ENCODE measurements at regions not wholly inside any gene's neighbourhood (a gene's known extent, or its start where the extent isn't known, plus 50 kb on each side); places are given as distances from the start of the nearest gene placed in this dataset.
"Not testable (repeated sequence)": the region's sequence is repeated elsewhere in the genome, so short reads cannot be mapped to it uniquely, and the experiment has no call there.

DNA sequence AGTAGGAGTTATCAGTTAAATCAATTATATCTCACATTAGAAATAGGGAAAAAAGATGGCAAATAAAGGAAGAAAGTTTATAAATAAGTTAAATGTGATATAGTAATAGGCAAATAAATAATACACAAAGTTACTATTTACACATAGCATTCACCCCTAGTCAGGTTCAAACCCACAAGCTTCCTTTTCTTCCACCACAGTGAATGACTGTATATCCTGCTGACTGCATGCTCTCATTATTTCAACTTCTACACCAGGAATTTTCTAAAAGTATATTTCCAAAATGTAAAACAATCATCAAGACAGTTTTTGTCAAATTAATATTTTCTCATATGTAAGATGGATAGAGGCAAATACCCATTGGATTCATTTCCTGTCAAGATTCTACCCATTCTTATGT, 548.6 kb upstream of the SLITRK5 start:
- DNase-seq: no peak

DNA sequence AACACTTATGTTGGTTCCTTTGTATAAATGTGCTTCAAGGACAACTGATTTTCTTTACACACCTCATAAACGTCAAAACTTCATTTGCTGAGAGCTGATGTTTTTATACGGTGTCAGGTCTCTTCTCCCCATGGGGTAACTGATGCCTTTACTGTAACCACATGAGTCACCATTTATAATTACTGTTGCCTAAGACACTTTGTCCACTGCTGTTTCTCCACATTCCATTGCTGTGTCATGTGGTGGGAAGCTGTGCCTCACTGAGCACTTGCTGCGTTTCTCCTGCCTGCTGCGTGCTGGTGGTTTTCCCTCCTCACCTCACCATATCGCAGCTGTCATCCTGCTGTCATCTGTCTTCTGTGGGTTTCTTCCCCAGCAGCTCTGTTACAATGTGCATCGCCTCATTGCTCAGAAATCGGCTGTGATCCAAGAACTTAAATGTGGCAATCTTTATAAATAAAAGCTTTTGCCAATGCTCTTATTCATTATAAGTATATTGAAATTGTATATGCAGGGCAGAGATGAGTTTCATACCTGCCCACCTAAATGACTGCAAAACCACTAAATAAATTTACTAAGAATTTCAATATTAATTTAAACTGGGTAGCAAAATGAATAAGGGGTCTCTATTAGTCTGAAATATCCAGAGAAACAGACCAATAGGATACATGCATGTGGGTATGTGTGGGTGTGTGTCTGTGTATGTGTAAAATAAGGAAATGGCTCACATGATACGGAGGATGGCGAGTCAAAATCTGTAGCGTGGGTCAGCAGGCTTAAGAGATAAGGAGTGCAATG, 547.0 kb upstream of the SLITRK5 start:
- no peak for DNase-seq

DNA sequence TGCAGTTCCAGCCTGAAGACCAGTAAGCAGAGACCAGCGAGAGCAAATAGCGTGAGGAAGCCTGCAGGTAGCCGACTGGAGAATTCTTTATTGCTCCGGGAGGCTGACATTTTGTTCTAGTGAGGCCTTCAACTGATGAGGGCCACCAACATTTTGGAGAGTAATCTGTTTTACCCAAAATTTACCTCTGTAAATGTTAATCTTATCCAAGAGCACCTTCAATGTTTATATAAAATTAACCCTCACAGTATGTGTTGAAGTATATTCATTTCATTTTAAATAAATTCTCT, 546.4 kb upstream of the SLITRK5 start:
- DNase-seq: no peak

DNA sequence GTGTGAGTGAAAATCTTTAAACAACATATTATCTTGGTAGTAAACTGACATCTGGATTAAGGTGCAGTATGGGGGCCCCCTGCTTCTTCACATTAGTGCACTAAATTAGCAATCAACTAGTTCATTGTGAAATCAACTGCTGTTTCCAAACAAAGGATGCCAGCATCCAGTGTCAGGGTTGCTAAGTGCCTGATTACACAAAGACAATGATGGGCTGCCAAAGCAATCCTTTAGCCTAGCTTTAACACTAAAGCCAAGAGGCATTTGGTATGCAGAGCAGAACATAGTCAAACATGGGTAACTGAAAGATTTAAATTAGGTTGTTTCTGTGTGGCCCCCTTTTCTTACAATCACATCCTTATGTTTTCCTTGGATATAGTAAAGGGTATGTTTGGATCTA, 543.1 kb upstream of the SLITRK5 start:
- DNase-seq: no peak

DNA sequence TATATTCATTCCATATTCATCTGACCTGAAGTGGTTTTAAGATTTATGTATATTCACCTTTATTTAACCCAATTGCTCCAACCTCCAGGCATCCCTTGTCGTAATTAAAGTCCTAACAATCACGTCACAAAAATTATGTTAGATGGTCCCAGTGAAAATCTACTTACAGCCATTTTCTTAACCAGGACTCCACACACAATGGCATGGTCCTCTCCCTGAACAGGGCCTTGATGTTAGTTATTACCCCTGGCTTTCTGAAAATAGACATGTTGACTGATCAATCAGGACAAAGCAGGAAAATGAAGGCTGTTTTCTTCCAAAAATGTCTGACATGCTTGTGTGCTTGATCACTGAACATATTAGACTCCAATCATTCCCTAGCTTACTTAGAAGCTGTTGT, 542.7 kb upstream of the SLITRK5 start:
- DNase-seq: no peak

DNA sequence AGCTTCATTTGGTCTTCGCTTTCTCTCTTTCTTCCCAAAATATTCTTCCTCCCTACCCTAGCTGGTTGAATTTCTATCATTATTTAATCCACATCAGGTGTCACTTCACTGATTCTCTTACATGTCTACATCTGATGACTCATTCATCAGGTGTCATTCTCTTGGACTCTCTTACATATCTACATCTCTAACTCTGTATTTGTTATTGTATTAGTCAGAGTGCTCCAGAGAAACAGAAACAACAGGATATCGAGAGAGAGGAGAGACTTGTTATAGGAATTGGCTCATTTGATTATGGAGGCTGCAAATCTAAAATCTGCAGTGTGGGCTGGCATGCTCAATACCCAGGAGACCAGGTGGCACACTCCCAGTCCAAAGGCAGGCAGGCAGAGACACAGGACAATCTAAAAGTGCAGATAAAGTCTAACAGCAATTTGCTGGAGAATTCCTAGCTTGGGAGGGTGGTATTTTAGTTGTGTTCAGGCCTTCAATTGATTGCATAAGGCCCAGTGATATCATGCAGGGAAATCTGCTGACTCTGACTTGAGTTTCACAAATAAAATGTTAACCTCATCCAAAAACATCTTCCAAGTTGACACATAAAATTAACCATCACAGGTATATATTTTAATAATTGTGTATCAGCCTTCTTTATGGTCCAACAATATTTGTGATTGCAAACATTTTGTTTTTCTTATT, 541.4 kb upstream of the SLITRK5 start:
- DNase-seq: no peak

DNA sequence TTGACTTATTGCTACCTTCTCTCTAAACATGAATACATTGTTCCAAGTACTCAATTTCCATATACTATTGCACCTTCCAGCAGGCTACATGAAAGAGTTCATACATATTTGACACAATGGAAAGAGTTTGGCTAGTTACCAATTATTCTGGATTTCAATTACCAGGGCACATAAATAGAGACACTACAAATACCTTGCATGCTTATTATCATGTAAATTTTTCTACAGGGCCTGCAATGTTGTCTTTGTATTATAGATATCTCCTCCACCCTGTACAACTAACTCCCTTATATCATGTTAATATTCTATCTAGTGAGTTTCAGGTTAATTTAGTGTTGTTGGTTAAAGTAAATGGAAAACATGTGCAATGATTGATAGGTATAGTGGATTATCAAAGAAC, 540.7 kb upstream of the SLITRK5 start:
- DNase-seq: no peak

DNA sequence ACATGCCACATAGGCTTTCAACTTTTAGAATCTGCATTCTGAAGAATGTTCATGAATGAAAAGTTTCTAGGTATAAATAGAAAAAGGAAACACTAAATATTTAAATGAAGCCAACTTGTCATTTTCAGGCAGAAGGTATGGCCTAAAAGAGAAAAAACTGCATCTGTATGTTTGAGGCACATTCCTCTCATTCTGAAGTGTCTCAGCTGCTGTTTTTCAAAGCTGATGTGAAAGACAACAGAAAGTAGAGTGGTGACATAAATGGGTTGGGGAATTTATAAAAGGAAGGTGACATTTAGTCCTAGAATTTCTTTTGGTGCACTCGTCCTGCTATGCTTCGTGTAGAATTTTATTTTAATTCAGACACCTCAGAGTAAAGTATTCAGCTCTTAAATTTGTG, 539.6 kb upstream of the SLITRK5 start:
- no peak for DNase-seq

DNA sequence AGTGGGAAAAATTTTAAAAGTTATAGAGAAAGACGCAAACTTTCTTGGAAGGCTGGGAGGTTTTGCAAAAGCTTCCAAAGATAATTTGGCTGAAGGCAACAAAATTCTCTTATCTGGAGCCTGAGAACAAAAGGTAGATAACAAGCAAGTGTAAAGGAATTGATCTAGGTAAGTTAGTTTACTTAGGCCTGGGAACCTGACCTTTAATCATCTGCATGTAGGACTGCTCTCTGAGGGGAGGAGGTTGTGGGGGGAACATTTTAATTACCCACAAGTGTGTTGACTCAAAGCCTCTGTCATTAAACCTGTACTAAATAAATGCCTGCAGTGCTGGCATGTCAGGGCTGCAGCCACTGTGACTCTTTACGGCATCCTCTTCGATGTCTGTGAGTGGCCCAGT, 532.3 kb upstream of the SLITRK5 start:
- no peak for DNase-seq

DNA sequence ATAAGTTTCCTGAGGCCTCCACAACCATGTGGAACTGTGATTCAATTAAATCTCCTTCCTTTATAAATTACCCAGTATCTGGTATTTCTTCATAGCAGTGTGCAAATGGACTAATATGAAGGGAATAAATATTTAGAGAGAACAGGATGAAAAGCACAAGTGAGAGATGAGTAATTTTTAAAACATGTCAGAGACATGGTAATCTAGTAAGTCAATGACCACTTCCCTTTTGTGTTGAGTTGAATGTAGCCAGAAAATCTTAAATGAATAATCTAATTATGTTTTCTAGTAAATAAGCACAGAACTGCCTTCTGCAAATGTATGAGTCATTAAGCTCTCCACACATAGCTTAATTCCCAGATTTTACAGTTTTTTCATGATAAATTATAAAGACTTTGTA, 524.1 kb upstream of the SLITRK5 start:
- no peak for DNase-seq

DNA sequence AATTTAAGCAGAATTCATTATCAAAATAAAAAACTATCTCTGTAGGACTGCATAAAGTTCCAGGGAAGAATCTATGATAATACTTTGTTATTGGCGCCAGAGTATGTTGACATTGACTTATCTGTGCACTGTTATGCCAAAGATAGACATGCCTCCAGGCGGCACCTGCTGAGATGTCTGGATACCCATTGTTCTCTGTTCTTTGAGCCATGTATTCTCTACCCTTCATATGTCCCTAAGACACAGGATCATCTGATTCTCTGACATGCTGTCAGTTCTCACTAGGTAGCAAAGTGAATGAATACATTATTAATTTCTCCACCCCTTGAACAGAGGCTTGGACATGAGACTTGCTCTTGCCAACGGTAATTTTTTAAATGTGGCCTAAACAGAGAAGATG, 517.8 kb upstream of the SLITRK5 start:
- no peak for DNase-seq

DNA sequence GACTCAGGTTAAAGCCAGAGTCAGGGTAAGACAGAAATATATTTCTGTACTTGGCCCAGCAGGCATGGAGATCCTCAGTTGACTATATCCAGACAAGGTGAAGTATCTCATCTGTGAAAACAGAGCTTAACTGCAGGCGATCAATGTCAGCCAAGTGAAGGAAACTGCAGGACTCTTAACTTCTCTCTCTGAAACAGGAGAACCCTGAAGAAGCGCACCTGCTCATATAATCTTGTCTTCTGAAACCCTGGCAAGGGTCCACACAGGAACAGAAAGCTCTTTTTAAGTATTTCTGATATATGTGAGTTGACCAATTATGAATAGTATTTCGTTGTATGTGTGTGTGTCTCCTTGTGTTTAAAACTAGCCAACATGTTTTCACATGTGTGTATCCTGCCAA, 504.8 kb upstream of the SLITRK5 start:
- DNase-seq: no peak

DNA sequence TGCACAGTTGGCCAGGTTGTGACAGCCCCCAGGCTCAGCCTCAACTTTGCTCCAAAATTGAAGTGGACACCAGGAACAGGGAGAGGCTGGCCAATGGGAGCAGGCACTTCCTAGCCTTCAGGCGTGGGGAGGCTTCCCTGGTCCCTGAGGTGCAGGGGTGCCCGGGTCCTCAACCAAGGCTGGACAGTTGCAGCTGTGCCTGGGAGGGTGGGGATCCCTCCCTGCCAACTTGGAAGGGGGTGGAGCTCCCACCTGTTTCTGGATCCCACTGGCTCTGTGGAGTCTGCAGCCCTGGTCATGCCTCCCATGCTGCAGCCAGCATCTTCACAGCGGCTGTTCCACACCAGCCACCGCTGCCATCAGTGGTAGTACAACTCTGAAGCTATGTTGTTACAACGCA, 502.8 kb upstream of the SLITRK5 start:
- DNase-seq: no peak

DNA sequence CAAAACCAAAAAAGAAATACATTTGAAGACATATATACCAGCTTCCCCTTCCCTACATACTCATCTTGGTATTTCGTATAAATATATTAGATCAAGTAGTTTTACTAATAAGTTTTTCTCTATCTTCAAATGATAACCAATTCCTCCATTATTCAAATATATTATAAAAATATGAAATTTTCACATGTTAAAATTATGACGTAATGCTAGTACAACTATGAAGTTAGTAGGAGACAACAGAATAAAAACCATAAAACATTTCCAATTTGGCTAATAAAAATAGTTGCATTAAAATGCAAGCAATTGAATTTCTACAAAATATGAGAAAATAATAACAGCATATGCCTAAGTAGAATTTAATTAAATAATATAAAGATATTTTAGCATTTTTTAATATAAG, 501.8 kb upstream of the SLITRK5 start:
- DNase-seq: no peak

DNA sequence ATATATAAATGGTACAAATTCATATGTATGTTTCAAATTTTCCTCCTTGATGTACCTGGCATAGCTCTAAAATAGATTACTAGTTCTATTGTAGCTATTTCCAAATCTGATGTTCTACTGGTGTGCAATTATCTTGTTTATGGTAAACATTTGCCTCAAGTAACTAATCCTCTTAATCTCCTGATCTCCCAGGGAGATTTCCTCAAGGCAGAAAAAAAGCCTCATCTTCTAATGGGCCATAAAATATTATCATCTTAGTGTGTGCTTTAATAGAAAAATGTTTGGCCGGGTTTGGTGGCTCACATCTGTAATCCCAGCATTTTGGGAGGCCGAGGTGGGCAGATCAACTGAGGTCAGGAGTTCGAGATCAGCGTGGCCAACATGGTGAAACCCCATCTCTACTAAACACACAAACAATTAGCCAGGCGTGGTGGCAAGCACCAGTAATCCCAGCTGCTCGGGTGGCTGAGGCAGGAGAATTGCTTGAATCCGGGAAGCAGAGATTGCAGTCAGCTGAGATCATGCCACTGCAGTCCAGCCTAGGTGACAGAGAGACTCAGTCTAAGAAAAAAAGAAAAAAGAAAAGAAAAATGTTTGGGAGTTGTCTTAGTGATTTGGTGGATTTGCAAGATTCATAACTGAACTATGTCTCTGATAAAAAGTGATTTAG, 498.9 kb upstream of the SLITRK5 start:
- no peak for DNase-seq

DNA sequence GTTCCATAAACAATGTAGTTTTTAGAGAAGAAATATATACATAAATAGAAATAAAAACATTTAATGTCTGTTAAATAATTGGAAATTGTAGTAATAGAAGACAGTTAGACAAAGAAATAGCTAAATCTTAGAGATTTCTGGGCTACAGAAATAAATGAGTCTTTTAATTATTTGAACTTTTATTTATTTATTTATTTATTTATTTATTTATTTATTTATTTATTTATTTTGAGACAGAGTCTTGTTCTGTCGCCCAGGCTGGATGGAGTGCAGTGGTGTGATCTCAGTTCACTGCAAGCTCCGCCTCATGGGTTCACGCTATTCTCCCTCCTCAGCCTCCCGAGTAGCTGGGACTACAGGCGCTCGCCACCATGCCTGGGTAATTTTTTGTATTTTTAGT, 486.0 kb upstream of the SLITRK5 start:
- not testable (repeated sequence) for DNase-seq

DNA sequence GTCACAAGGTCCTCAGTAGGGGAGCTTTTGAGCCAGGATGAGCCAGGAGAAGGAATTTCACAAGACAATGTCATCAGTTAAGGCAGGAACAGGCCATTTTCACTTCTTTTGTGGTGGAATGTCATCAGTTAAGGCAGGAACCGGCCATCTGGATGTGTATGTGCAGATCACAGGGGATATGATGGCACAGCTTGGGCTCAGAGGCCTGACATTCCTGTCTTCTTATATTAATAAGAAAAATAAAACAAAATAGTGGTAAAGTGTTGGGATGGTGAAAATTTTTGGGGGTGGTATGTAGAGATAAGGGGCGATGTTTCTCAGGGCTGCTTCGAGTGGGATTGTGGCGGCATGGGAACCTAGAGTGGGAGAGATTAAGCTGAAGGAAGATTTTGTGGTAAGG, 484.5 kb upstream of the SLITRK5 start:
- DNase-seq: not testable (repeated sequence)

DNA sequence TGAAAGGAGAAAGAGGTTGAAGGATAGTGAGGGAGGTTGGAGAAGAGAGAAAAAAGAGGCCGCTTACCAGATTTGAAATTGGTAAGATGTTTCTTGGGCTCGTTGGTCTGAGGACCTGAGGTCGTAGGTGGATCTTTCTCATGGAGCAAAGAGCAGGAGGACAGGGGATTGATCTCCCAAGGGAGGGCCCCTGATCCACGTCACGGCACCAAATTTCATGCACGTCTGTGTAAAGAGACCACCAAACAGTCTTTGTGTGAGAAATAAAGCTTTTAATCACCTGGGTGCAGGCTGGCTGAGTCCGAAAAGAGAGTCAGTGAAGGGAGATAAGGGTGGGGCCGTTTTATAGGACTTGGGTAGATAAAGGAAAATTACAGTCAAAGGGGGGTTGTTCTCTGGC, 479.7 kb upstream of the SLITRK5 start:
- DNase-seq: not testable (repeated sequence)

DNA sequence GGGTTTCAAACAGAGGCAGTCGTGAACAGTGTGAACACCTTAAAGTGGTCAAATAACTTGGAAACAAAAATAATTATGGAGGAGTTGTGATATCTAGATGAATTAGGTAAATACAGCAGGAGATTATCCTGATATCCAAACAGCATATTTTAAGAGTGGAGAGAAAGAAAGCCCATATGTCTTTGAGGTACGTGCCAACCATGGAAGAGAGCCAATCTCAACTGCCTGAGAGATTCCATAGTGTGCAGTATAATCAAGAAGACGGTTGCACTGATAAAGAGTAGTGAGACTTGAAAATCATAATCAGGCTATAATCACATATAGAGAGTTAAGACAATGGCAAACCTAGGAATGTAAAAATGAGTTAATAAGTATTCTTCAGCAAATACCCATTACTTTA, 472.8 kb upstream of the SLITRK5 start:
- no peak for DNase-seq

DNA sequence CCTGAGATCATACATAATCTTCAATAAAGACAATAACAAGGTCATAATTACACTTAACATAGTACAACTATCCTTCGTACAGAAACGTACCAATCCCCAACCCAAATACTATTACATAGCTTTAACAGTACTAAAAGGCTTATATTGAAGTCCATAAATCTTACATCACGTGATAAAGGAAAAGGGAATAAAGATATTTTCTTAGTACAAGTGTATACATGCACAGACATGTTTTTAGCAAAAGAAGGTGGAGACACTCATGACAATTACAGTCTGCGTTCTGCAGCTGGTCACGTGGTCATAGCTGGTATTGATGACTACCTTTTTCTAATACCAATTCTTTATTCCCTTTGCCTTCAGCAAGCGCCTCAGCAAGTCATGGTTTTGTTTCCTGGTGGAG, 464.5 kb upstream of the SLITRK5 start:
- no peak for DNase-seq

DNA sequence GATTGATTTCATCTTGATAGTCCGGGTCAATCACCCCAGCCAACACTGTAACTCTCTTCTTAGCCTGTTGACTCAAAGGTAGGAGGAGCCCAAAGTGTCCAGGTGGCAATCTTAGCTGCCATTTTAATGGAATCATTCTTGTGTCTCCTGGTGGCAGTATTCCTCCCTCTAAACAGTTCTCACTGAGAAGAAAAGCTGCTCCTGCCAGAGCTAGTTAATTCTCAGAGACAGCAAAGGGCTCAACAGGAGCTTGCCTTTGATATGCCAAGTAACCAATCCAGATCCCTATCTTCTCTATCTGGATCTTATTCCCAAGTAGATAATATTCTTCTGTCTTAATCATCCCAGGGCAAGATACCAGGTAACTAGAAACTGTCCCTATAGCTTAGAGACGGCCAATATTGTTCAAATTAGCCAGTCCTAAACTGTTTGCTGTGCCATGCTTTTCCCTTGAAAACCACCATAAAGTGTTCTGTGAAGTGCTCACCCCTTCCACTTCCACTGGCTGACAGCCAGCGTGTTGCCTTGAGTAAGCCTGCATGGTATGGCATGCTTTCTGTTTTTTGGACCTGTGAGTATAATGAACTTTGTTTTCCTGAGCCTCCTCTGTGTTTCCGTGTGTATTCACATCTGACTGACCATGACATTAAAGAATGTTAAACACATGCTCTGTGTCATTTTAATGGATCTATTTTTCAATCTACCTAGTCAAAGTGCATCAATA, 463.7 kb upstream of the SLITRK5 start:
- no peak for DNase-seq

DNA sequence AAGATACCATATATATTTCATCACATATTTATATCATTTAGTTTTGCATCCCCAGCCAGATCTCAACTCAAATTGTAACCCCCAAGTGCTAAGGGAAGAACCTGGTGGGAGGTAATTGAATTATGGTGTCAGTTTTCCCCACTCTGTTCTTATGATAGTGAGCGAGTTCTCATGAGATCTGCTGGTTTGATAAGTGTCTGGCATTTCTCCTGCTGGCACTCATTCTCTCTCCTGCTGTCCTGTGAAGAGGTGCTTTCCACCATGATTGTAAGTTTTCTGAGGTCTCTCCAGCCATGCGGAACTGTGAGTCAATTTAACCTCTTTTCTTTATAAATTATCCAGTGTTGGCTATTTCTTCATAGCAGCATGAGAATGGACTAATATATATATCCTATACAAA, 462.5 kb upstream of the SLITRK5 start:
- DNase-seq: no peak

DNA sequence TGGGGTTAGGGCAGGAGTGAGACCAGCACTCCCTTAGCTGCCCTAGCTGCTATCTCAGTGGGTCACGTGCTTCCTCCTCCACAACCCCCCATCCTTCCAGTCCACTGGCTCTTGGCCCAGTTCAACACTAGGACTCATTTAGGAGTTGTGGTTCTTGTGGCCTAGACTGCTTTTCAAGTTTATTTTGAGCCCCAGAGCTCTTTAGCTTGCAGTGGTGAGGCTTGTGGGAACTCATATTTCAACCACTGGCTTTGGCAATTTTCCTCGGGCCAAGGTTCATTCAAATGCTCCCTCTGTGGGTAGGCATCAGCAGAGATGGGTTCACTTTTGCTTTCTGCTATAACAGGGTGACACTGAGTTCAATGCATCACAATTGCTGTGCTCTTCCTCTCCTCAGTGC, 436.2 kb upstream of the SLITRK5 start:
- DNase-seq: no peak

DNA sequence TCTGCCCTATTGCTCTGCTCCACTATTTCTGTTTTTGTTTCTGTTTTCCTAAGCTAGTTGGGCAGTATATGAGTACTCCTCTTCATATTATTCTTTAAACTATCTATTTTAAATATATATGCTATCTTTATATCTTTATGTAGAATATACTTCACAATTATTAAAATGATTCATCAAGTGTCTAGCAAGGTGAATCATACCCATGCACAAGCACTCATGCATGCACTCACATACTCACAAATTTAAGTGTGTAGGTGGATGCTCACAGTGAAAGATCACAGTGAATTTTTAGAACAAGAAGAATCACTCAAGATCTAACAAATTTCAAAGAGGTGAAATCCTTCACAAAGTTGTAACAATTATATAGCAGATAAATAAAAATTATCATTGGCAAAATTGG, 435.6 kb upstream of the SLITRK5 start:
- no peak for DNase-seq
